GM18909 (cell line): ENCODE measurements at regions not wholly inside any gene's neighbourhood (a gene's known extent, or its start where the extent isn't known, plus 50 kb on each side); places are given as distances from the start of the nearest gene placed in this dataset.
"Not testable (repeated sequence)": the region's sequence is repeated elsewhere in the genome, so short reads cannot be mapped to it uniquely, and the experiment has no call there.

Experiments
- ATAC-seq: cut with Tn5 transposase; IDR thresholded peaks from one replicate; pipeline ENCODE4 v1.9.1; 2021; ENCODE audit warnings: mild to moderate bottlenecking; ENCODE audit not compliant: unreplicated experiment, poor library complexity

GRCh38 chr12:25681580-25681979 is 128.5 kb upstream of the LMNTD1 start:
- no peak for ATAC-seq

- ATAC-seq = no peak
Measured at GRCh38 chr12:25682421-25682820, 129.3 kb upstream of the LMNTD1 start.

GRCh38 chr12:25684070-25684469 is 131.0 kb upstream of the LMNTD1 start:
- no peak for ATAC-seq

- no peak for ATAC-seq
Measured at GRCh38 chr12:25686351-25686750, 133.3 kb upstream of the LMNTD1 start.

GRCh38 chr12:25687226-25687625 is 134.1 kb upstream of the LMNTD1 start:
- ATAC-seq = no peak

- ATAC-seq = not testable (repeated sequence)
Measured at GRCh38 chr12:25688851-25689250, 135.8 kb upstream of the LMNTD1 start.

- no peak for ATAC-seq
Measured at GRCh38 chr12:25689996-25690501, 137.0 kb upstream of the LMNTD1 start.

GRCh38 chr12:25690996-25691864 is 138.1 kb upstream of the LMNTD1 start:
- ATAC-seq = no peak

- no peak for ATAC-seq
Measured at GRCh38 chr12:25691865-25692114, 138.7 kb upstream of the LMNTD1 start.

- no peak for ATAC-seq
Measured at GRCh38 chr12:25692115-25693035, 139.3 kb upstream of the LMNTD1 start.

- ATAC-seq = no peak
Measured at GRCh38 chr12:25694072-25694471, 141.0 kb upstream of the LMNTD1 start.

- ATAC-seq = no peak
Measured at GRCh38 chr12:25695574-25695973, 142.5 kb upstream of the LMNTD1 start.

GRCh38 chr12:25698772-25699171 is 145.7 kb upstream of the LMNTD1 start:
- ATAC-seq = no peak

- ATAC-seq = no peak
Measured at GRCh38 chr12:25699454-25699853, 146.4 kb upstream of the LMNTD1 start.

GRCh38 chr12:25701290-25701689 is 148.2 kb upstream of the LMNTD1 start:
- ATAC-seq = no peak

GRCh38 chr12:25702553-25702952 is 149.5 kb upstream of the LMNTD1 start:
- ATAC-seq = no peak

- no peak for ATAC-seq
Measured at GRCh38 chr12:25705261-25705660, 152.2 kb upstream of the LMNTD1 start.

- ATAC-seq = not testable (repeated sequence)
Measured at GRCh38 chr12:25706646-25707045, 153.6 kb upstream of the LMNTD1 start.

- no peak for ATAC-seq
Measured at GRCh38 chr12:25707056-25707455, 154.0 kb upstream of the LMNTD1 start.

- no peak for ATAC-seq
Measured at GRCh38 chr12:25708661-25709060, 155.6 kb upstream of the LMNTD1 start.

GRCh38 chr12:25710128-25710527 is 157.0 kb upstream of the LMNTD1 start:
- ATAC-seq = no peak
